ENCODE measurements at regions not wholly inside any gene's neighbourhood (a gene's known extent, or its start where the extent isn't known, plus 50 kb on each side); places are given as distances from the start of the nearest gene placed in this dataset.

DNA sequence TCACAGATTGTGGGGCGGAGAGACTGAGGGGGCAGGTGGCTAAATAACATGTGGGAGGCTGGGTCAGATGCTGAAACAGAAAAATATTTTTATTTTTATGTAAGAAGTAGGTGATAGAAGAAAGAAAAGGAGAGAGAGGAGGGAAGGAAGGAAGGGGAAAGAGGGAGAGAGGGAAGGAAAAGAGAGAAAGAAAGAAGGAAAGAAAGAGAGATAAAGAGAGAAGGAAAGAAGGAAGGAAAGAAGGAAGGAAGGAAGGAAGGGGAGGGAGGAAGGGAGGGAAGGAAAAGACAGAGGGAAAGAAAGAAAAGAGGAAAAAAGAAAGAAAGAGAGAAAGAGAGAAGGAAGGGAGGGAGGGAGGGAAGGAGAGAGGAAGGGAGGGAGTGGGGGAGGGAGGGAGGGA is 224.9 kb downstream of the UQCRFS1 start:
- TF ChIP-seq, protein P1, sequence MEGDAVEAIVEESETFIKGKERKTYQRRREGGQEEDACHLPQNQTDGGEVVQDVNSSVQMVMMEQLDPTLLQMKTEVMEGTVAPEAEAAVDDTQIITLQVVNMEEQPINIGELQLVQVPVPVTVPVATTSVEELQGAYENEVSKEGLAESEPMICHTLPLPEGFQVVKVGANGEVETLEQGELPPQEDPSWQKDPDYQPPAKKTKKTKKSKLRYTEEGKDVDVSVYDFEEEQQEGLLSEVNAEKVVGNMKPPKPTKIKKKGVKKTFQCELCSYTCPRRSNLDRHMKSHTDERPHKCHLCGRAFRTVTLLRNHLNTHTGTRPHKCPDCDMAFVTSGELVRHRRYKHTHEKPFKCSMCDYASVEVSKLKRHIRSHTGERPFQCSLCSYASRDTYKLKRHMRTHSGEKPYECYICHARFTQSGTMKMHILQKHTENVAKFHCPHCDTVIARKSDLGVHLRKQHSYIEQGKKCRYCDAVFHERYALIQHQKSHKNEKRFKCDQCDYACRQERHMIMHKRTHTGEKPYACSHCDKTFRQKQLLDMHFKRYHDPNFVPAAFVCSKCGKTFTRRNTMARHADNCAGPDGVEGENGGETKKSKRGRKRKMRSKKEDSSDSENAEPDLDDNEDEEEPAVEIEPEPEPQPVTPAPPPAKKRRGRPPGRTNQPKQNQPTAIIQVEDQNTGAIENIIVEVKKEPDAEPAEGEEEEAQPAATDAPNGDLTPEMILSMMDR (conservative IDR thresholded peaks at IDR 0.05; ENCODE audit: low read length), result no peak
- TF ChIP-seq EZH2phosphoT487 (IDR thresholded peaks at IDR 0.05; ENCODE audit: borderline replicate concordance), result no peak

All from Loucy (cell line).